Muscle of back (tissue), 3 donors: ENCODE measurements at regions not wholly inside any gene's neighbourhood (a gene's known extent, or its start where the extent isn't known, plus 50 kb on each side); places are given as distances from the start of the nearest gene placed in this dataset.
"Not testable (repeated sequence)": the region's sequence is repeated elsewhere in the genome, so short reads cannot be mapped to it uniquely, and the experiment has no call there.

Source experiments
- DNase-seq, 3 donors: peaks; one replicate each; pipeline versions ENCODE4 v3.0.0 to v3.0.0-alpha.2; 2013

GRCh38 chr12:75650100-75650499 lies 138.7 kb upstream of the KRR1 start:
- no peak for DNase-seq

DNA sequence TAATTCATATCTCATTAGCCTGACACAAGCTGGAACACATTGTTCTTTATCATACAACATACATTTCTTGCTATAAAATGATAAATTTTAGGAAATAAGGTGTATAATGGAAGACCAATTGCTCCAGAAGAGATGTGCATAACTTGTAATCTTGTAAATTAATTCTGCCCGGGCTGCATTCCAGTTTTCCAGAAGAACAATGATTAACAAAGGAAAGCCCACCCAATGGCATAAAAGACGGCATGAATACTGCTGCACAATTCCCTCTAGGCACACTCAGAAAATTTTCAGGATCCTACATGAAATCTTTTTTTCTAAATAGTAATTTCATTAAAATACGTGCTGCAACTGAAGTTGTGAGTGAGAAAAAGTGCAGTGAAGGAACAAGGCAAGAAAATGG lies 137.4 kb upstream of the KRR1 start:
- DNase-seq = no peak

DNA sequence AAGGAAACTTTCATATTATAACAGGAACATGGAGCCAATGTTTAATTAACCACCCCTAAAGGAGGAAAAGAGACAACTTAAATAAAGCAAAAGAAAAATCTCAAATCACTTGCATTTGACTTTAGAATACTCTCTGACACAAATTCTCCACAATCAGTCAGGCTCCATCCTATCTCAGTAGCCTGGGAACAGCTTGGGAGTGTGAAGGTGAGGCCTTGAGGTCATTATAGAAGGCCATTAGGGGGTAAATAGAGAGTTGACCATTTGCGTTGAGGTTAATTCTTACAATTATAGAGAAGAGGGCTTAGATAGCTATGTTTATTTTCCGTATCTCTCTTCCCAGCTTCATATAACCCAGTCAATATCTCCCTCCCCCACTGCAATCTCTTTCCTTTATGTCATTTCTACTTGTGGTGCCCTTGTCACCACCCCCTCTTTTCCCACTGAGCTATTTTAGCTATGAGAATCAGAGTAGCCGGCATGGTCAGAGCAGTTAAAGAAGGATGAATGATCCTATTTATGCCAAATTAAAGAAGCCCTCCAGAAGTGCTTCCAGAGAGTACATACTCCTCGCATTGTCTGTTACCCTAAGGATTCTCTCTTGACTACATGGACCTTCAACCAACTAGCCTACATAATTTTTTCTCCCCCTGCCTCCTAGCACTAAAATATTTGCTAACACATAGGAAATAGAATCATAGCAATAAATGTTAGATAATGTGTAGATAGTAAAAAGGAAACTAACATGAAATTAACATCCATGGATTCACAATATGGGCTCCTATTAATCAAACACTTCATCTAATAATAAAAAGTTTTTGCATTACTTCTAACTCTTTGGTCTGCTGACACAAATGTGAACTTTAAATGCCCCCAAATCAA lies 135.2 kb upstream of the KRR1 start:
- no peak for DNase-seq

DNA sequence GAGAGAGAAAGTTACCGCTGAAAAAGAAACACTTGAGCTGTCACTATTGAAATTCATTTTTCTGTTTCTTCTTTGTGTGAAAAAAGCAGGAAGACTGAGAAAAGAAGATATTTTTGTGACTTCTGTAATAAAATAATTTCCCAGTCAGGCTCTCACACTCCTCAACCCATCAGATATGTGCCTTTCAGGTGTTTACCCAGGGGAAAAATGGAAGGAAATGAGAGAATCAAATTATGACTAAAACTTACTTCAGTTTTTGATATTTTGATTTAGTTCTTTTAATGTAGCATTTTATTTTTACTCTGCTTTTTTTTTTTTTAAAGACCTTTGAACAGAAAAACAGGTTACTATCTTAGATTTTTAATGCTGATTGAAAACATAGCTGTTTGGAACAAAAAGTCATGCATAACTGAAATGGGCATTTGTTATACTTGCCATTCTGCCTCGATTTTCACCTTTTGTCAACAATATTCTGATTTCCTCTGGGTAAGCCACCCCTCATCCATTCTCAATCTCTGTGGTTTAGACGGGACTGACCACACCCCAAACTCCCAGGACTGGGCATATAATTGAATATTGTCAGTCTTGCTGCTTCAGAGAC lies 133.2 kb upstream of the KRR1 start:
- DNase-seq = no peak

DNA sequence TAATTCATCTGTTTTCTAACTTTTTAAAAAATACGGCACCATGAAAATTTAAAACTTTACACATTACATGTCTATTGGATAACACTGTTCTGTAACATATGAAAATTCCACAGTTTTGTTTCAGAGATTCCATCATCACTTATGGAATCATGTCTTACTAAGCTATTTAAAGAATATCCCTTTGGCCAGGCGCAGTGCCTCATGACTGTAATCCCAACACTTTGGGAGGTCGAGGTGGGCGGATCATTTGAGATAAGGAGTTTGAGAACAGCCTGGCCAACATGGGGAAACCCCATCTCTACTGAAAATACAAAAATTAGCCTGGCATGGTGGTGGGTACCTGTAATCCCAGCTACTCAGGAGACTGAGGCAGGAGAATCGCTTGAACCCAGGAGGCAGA lies 131.7 kb upstream of the KRR1 start:
- not testable (repeated sequence) for DNase-seq

- DNase-seq = no peak
These were observed 130.8 kb upstream of the KRR1 start for GRCh38 chr12:75642226-75642625.

DNA sequence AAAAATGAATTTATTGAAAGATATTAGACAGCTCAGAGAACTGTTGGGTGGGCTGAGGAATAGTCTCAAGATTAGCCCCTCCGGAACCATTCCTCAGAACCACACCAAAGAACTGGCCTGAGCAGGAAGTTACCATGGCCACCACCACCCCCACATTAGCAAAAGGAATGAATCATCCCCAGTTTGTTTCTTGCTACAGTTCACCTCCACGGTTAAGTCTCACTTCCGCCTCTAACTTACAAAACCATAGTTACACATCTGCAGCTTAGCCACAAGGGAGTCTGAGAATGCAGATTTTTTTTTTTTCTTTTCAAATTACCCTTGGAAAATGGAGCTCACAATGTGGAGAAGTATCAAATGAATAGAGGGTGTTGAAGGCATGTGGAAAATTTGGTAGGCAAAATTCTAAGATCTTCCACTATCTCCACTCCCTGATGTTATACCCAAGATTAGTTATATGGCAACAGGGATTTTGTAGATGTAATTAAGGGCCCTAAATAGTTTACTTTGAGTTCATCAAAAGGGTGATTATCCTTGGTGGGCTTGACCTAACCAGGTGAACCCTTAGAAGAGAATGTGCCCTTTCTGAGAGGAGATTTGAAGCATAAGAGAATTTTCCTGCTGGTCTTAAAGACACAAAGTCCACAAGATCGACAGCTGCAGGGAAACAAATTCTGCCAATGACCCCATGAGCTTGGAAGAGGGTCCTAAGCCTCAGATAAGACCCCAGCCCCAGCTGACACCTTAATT lies 129.8 kb upstream of the KRR1 start:
- peak in 2 of 3 donors; percentile 62 to 74 for DNase-seq

DNA sequence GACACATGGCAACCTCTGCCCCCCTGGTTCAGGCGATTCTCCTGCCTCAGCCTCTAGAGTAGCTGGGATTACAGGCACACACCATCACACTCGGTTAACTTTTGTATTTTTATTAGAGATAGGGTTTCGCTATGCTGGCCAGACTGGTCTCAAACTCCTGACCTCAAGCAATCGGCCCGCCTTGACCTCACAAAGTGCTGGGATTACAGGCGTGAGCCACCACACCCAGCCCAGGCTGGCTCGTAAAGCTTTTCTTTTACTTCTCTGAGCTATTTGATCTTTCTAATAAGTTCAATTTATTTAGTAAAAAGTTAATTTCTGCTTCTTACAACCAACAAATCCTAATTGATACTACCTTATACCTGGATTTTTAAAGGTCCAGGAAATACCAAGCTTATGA lies 127.4 kb upstream of the KRR1 start:
- no peak for DNase-seq

- no peak for DNase-seq
These were observed 125.2 kb upstream of the KRR1 start for GRCh38 chr12:75636607-75637006.

DNA sequence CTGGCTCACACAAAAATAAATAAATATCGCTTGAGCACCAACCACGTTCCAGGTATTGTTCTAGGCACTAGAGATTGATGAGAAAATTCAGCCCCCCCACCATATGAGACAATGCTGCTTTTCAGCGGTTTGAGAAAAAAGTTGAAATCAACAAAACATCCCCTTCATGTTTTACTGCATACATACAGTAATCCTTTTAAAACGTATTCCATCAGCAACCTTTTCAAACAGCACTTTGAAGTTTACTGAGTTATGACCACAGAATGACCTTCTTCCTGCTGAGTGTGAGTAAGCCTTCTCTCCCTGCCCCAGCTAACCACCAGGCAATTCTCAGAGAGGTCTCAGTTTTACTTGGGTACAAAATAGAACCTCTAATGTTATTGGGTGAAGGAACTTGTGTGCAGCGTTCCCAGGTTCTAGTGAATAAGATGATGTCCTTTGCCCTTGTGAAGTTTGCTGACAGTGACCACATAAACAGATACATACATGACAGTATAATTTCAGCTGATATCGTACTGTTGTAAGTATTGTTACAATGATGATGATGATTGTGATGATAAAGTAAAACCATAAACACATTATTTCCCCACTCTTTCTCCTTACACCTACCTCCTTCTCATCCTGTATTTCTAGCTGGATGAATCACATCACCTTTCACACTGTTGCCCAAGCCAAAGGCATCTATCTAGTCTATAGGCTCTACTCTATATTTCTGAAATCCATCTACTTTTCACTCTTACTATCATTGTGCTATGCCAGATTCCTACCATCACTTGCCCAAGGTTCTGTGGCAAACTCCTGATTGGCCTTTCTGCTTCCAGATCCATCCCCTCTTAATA lies 124.4 kb upstream of the KRR1 start:
- DNase-seq = peak in 1 of 3 donors; percentile 63

DNA sequence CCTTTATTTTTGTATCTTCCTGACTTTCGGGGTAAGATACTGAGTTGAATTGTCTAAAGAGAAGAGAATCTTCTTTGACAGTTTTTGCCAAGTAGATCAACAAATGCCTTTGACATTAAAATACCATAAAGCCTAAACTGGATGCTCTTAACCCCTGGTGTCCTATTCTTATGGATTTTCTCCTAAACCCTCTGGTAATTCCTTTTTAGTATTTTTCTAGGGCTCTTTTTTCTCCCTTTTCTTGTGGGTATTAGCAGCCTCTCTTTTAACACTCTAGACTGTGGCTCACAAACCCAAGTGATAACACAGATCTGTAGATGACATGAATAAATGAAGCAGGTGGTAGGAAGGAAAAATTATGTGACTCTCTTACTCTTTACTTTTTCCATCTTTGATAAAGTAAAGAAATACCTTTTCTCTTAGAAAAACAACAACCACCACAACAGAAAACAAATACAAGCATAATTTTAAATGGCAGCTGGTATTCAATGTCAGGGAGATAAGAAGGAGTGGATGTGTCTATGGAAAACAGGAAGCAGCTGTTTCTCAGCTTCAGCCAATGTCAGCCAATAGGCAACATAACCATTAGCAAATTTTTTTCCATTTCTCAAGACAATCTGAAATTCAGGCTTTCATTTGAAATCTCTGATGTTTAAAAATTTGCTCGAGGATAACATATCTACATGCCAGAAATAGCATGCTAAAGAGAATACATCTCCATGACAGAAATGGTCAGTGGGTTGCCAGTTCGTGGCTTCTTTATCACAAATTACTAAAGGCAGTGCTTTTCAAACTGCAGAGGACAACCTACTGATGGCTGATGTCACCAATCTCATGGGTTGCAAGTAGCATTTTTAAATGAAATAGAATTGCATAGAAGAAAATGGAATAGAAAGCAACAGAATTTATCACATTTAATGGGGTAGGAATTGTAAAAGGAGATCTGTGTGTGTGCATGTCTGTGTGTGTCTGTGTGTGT lies 123.1 kb upstream of the KRR1 start:
- DNase-seq = no peak

GRCh38 chr12:75633789-75634188 lies 122.4 kb upstream of the KRR1 start:
- no peak for DNase-seq

DNA sequence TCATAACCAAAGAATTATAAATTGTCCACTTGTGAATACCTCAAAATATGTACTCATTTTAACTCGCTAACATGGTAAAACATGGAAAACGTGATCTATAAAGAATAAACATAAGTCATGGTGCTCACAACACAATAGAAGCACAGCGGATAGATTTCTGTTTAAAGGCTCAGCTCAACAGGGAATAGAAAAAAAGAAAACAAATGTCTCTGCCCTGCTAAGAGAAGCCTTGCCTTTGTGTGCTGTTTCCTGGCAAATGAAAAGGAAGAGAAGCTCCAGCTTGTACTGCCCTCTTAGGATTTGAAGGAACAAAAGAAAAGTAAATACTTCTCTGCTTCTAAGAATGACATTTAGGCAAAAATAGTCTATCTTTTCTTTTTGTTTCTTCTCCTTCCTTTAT lies 121.0 kb upstream of the KRR1 start:
- peak in 2 of 3 donors; percentile 27 to 61 for DNase-seq

DNA sequence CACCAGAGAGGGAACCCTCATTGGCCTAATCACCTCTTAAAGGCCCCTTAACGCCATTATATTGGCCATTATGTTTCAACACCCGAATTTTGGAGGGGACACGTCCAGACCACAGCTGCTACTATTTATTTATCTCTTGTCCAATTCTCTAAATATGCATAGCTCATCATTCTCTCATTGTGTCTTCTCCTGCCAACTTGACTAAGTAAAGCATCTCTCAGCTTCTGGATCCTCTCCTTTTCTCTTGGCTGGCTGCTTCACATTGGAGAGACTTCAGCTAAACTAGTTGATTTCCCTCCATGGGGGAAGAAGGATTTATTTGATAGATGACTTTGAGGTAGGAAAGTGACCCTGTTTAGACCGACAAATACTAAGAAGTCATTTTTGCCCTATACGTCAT lies 120.4 kb upstream of the KRR1 start:
- DNase-seq = peak; percentile 45 to 82 (median 79)

DNA sequence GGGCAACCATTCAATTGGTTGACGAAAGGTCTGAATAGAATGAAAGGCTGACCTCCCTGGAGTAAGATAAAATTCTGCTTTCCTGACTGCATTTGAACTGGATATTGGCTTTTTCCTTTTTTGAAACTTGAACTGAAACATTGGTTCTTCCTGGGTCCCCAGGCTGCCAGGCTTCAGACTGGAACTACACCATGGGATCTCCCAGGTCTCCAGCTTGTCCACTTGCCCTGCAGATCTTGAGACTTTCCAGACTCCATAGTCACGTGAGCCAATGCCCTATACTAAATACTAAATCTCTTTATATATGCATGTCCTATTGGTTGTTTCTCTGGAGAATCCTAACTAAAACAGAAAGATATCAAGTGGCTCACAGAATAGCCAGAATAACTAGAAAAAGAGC lies 118.7 kb upstream of the KRR1 start:
- no peak for DNase-seq

GRCh38 chr12:75628916-75629315 lies 117.5 kb upstream of the KRR1 start:
- no peak for DNase-seq

GRCh38 chr12:75628511-75628910 lies 117.1 kb upstream of the KRR1 start:
- no peak for DNase-seq

DNA sequence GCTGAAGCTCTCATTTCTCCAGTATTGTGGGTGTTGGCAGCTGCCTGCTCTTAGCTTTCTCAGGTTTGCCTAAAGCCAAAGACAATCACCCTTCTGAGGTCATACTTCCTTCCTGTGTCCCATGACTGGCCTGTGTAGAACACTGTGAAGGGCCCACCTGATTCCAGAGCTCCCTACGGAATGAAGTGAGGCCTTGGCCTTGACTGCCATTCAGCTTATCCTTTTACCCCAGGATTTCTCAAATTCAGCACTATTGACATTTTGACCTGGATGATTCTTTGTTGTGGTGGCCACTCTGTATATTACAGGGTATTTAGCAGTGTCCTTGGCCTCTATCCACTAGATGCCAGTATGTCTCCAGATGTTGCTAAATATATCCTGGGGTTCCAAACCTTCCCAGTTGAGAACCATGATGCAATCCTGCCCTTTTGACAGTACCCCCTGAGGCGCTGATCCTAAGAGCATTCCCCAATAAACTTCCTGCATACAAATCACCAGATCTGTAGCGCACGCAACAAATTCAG lies 112.3 kb upstream of the KRR1 start:
- no peak for DNase-seq

DNA sequence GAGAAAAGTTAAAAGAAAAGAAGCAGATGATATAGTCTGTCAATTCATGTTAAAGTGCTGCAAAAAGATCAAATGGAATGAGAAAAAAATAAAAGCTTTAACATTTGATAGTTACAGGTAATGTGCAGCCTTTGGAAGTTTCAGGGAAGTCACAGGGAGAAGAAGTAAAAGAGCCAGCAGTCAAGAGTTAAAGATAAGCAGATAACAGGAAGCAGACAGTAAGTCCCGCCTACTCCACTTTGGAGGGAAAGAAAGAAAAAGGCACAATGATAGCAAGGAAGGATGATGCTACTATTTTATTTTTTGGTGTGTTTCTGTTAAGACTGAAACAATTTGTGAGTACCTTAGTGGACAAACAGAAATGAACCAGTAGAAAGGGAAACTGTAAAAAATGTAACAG lies 111.1 kb upstream of the KRR1 start:
- DNase-seq = no peak

DNA sequence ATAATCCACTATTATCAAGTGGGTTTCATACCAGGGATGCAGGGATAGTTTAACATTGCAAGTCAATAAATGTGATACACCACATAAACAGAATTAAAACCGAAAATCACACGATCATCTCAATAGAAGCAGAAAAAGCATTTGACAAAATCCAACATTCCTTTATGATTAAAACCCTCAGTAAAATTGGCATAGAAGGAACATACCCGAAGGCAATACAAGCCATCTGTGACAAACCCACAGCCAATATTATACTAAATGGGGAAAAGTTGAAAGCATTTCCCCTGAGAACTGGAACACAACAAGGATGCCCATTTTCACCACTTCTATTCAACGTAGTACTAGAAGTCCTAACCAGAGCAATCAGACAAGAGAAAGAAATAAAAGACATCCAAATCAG lies 103.0 kb upstream of the KRR1 start:
- not testable (repeated sequence) for DNase-seq
